ENCODE measurements at regions not wholly inside any gene's neighbourhood (a gene's known extent, or its start where the extent isn't known, plus 50 kb on each side); places are given as distances from the start of the nearest gene placed in this dataset.

DNA sequence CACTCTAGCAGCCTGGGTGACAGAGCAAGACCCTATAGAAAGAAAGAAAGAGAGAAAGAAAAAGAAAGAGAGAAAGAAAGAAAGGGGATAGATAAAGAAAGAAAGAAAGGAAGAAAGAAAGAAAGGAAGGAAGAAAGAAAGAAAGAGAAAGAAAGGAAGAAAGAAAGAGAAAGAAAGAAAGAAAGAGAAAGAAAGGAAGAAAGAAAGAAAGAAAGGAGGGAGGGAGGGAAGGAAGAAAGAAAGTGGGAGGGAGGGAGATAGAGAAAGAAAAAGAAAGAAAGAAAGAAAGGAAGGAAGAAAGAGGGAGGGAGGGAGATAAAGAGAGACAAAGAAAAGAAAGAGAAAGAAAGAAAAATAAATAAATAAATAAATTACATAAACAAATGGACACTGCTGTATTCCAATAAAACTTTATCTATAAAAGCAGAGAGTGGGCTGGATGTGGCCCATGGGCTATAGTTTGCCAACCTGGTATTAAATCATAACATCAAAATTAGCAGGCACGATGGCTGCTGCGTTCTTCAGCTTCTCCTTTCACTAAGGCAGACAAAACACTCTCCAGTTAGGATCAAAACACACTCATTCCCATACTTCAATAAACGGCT lies 165.0 kb downstream of the ZNF674 start:
- TF ChIP-seq, protein P1, sequence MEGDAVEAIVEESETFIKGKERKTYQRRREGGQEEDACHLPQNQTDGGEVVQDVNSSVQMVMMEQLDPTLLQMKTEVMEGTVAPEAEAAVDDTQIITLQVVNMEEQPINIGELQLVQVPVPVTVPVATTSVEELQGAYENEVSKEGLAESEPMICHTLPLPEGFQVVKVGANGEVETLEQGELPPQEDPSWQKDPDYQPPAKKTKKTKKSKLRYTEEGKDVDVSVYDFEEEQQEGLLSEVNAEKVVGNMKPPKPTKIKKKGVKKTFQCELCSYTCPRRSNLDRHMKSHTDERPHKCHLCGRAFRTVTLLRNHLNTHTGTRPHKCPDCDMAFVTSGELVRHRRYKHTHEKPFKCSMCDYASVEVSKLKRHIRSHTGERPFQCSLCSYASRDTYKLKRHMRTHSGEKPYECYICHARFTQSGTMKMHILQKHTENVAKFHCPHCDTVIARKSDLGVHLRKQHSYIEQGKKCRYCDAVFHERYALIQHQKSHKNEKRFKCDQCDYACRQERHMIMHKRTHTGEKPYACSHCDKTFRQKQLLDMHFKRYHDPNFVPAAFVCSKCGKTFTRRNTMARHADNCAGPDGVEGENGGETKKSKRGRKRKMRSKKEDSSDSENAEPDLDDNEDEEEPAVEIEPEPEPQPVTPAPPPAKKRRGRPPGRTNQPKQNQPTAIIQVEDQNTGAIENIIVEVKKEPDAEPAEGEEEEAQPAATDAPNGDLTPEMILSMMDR (IDR thresholded peaks at IDR 0.05; ENCODE audit: unreplicated experiment): no peak
- intact Hi-C loops (cut with micrococcal nuclease): loop anchor here (5.0 kb wide), 1 partner anchor 262 kb away; no protein-coding TSS in a partner anchor
- Mint-ChIP-seq H3K27me3 (ENCODE audit: insufficient read depth, unreplicated experiment) (peaks cover 55% of the 10 kb centered on the region), H3K36me3 (ENCODE audit: insufficient read depth, unreplicated experiment) (no peaks in the 10 kb centered on the region), H3K9me3 (ENCODE audit: unreplicated experiment) (peaks cover 7% of the 10 kb centered on the region), H3K4me1 (ENCODE audit: insufficient read depth, unreplicated experiment) (no peaks in the 10 kb centered on the region), H3K27ac (ENCODE audit: low read depth, unreplicated experiment) (no peak overlapping the region), H3K4me3 (ENCODE audit: unreplicated experiment) (no peak overlapping the region)
- no TSS peak for BruUV-seq (replicated peaks)
- POLR2A ChIA-PET: interaction anchor here (0.7 kb wide), 1 partner anchor 14 kb away, joined by 3 read pairs; no protein-coding TSS in a partner anchor
- CTCF ChIA-PET: interaction anchor here (0.6 to 1.0 kb wide), 3 partner anchors 28 to 313 kb away, joined by 3 to 5 read pairs (median 3); no protein-coding TSS in a partner anchor
- DNase-seq (ENCODE audit: unreplicated experiment): no peak

DNA sequence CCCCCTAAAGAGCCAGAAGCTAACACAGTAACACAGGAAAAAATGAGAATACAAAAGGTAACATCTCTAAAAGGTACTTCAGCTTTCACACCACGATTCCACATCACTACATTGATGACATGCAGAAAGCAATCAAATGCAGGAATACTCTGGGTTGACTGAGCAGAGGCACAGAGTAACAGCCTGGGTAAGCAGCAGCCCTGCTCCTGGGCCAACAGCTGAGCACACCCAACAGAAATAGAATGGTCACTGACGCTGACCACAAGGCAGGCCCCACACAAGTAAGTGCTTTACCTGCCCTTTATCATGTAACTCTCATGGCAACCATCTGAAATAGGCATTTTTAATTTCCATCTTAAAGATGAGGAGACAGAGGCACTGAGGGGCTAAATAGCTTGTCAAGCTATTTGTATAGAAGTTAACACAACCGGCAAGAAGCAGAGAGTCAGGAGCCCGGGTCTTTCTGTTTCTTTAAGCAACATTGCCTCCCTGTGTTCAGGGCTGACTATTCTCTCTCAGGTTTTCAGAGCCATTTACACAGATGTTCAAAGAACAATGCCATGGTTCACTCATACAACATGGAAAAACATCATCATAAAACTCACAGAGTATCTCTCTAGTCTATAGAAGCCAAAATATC lies 168.9 kb downstream of the ZNF674 start:
- H3K27ac Mint-ChIP-seq (ENCODE audit: low read depth, unreplicated experiment): no peak overlapping the region

DNA sequence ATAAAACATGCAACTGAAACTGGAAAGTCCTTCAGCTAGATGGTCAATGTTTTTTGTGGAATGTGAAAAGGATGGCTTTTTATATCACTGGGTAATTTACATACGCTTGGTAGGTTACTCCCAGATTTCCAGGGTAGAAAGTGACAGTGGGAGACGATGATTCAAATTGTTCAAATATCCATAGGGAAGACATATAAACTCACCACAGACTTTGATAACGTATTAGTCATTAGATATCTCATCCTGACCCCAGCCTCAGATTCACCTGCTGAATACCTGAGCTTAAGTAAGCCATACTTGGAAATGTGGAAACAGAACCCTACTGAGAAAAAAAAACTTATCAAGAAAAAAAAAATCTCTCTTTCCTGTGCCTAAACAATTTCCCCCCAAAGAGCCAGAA lies 169.4 kb downstream of the ZNF674 start:
- no TSS peak for BruUV-seq (replicated peaks)
- H3K4me3 Mint-ChIP-seq (ENCODE audit: unreplicated experiment): no peak overlapping the region
- no peak overlapping the region for H3K27ac Mint-ChIP-seq (ENCODE audit: low read depth, unreplicated experiment)
- no peak for DNase-seq (ENCODE audit: unreplicated experiment)
- H3K36me3 Mint-ChIP-seq (ENCODE audit: insufficient read depth, unreplicated experiment): no peaks in the 10 kb centered on the region
- peaks cover 72% of the 10 kb centered on the region for H3K27me3 Mint-ChIP-seq (ENCODE audit: insufficient read depth, unreplicated experiment)
- H3K9me3 Mint-ChIP-seq (ENCODE audit: unreplicated experiment): peaks cover 7% of the 10 kb centered on the region
- POLR2A ChIA-PET: interaction anchor here (0.7 to 3.0 kb wide), 21 partner anchors 9 to 1051 kb away, joined by 3 to 13 read pairs (median 4); no protein-coding TSS in a partner anchor
- intact Hi-C loops (cut with micrococcal nuclease): loop anchor here (1.0 to 5.0 kb wide), 4 partner anchors 527 to 861 kb away; no protein-coding TSS in a partner anchor
- TF ChIP-seq, protein P1 (IDR thresholded peaks at IDR 0.05; ENCODE audit: unreplicated experiment): no peak
- H3K4me1 Mint-ChIP-seq (ENCODE audit: insufficient read depth, unreplicated experiment): no peaks in the 10 kb centered on the region
- CTCF ChIA-PET: interaction anchor here (0.5 to 3.2 kb wide), 32 partner anchors 9 to 1054 kb away, joined by 3 to 20 read pairs (median 4); no protein-coding TSS in a partner anchor

More for the DNA sequence above, 168.9 kb downstream of the ZNF674 start:
- no TSS peak for BruUV-seq (replicated peaks)
- Mint-ChIP-seq H3K36me3 (ENCODE audit: insufficient read depth, unreplicated experiment) (no peaks in the 10 kb centered on the region), H3K27me3 (ENCODE audit: insufficient read depth, unreplicated experiment) (peaks cover 77% of the 10 kb centered on the region), H3K4me1 (ENCODE audit: insufficient read depth, unreplicated experiment) (no peaks in the 10 kb centered on the region), H3K9me3 (ENCODE audit: unreplicated experiment) (peaks cover 7% of the 10 kb centered on the region), H3K4me3 (ENCODE audit: unreplicated experiment) (no peak overlapping the region)
- ChIA-PET CTCF (interaction anchor here (0.5 to 3.2 kb wide), 31 partner anchors 9 to 1057 kb away, joined by 3 to 20 read pairs (median 4); no protein-coding TSS in a partner anchor), POLR2A (interaction anchor here (0.7 to 3.0 kb wide), 20 partner anchors 10 to 1052 kb away, joined by 3 to 13 read pairs (median 4); no protein-coding TSS in a partner anchor)
- peak; percentile 55 for DNase-seq (ENCODE audit: unreplicated experiment)
- TF ChIP-seq, protein P1 (IDR thresholded peaks at IDR 0.05; ENCODE audit: unreplicated experiment): peak; percentile 44
- intact Hi-C loops (cut with micrococcal nuclease): loop anchor here (1.0 to 5.0 kb wide), 4 partner anchors 527 to 861 kb away; no protein-coding TSS in a partner anchor

DNA sequence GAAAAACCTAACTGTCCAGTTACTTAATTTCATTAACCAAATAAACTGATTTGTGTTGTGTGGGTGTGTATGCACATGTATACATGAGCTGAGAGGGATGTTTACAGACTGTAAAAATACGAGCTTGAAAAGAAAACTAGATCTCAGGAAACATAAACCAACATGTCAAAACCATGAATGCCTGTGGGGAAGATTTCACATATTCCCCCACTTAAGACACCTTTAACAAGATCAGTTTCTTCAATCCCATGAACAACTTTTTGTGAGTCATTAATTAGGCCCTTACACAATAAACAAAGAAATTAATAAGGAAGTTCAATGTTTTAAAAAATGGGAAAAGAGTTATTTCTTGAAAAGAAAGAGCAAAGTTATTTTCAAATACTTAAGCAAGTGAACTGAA lies 170.8 kb downstream of the ZNF674 start:
- Mint-ChIP-seq H3K27ac (ENCODE audit: low read depth, unreplicated experiment) (peak overlapping the region; percentile 18), H3K4me1 (ENCODE audit: insufficient read depth, unreplicated experiment) (no peaks in the 10 kb centered on the region), H3K36me3 (ENCODE audit: insufficient read depth, unreplicated experiment) (no peaks in the 10 kb centered on the region), H3K9me3 (ENCODE audit: unreplicated experiment) (peaks cover 7% of the 10 kb centered on the region), H3K27me3 (ENCODE audit: insufficient read depth, unreplicated experiment) (peaks cover 58% of the 10 kb centered on the region), H3K4me3 (ENCODE audit: unreplicated experiment) (no peak overlapping the region)
- BruUV-seq (replicated peaks): no TSS peak
- TF ChIP-seq, protein P1 (IDR thresholded peaks at IDR 0.05; ENCODE audit: unreplicated experiment): no peak
- POLR2A ChIA-PET: interaction anchor here (0.7 to 3.0 kb wide), 5 partner anchors 114 to 550 kb away, joined by 3 to 10 read pairs (median 5); no protein-coding TSS in a partner anchor
- CTCF ChIA-PET: interaction anchor here (1.5 to 3.2 kb wide), 2 partner anchors 572 to 1050 kb away, joined by 3 to 20 read pairs; no protein-coding TSS in a partner anchor
- intact Hi-C loops (cut with micrococcal nuclease): no loop called here
- no peak for DNase-seq (ENCODE audit: unreplicated experiment)
